HepG2 (cell line): ENCODE measurements at regions not wholly inside any gene's neighbourhood (a gene's known extent, or its start where the extent isn't known, plus 50 kb on each side); places are given as distances from the start of the nearest gene placed in this dataset.

Source experiments
- BRD4 ChIP-seq: sonication (generic); formaldehyde crosslinking; IDR thresholded peaks from 2 replicates; pipeline ENCODE4 v1.4.0; 2020; ENCODE audit warnings: missing genetic modification reagents
- EZH2 ChIP-seq: conservative IDR thresholded peaks from 2 replicates; pipeline ENCODE4 v1.6.1; 2012; ENCODE audit warnings: mild to moderate bottlenecking, low read depth, low read length, moderate library complexity
- FOXC1 ChIP-seq: sonication (generic); formaldehyde crosslinking; IDR thresholded peaks from 2 replicates; pipeline ENCODE4 v1.8.0; 2022; ENCODE audit warnings: mild to moderate bottlenecking, missing genetic modification reagents, borderline replicate concordance
- POLR2A ChIP-seq, 2 experiments: IDR thresholded peaks; 2 replicates each; pipeline ENCODE4 v1.6.1; 2011; ENCODE audit warnings: low read depth in 2 of 2, low read length in 2 of 2, mild to moderate bottlenecking in 1 of 2, moderate library complexity in 1 of 2; ENCODE audit not compliant: insufficient read depth in 1 of 2
- SOX6 ChIP-seq, 2 experiments: fragments of 450-650 bp in 1 of 2; sonication (generic) in 1 of 2; formaldehyde crosslinking in 1 of 2; IDR thresholded peaks; 2 replicates each; pipeline versions ENCODE4 v1.4.0 to v1.6.1; 2017 to 2020; ENCODE audit warnings: antibody characterized with exemption in 1 of 2, mild to moderate bottlenecking in 1 of 2, missing genetic modification reagents in 1 of 2
- THYN1 ChIP-seq: sonication (generic); formaldehyde crosslinking; IDR thresholded peaks from 2 replicates; pipeline ENCODE4 v1.8.1; 2023; ENCODE audit warnings: low read depth, mild to moderate bottlenecking, moderate library complexity, missing genetic modification reagents, borderline replicate concordance
- TF ChIP-seq, protein P1 (sequence below): sonication (generic); formaldehyde crosslinking; IDR thresholded peaks from 2 replicates; pipeline ENCODE4 v1.5.0; 2020; ENCODE audit warnings: mild to moderate bottlenecking, missing genetic modification reagents, moderate library complexity

DNA sequence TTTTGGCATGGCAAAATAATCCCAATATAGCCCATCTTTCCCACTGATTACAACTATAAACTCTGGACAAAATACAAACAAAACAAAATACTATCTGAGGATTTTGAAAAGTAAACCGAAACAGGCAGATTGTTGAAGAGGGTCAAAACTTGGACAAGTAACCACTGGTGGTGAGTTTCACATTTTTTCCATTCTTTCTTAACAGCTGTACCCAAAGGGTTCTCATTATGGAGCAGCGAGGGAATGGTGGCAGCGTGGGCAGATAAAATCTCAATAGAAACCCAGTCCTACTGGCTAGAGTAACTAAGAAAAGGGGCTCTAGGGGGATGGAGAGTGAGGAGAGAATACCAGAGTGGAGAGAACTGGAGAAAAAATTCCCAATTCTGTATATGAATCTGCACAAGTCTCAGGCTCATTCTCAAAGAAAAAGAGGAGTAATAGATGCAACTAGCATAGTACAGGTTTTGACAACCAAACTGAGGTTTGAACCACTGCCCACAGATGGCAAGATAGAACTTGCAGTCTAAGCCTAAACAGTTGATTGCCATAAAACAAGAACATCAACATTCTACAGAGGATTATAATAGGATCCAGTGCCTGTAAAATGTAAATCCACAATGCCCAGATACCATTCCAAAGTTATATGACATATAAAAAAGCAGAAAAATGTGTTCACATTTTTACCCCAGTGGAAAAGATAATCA lies 284.5 kb downstream of the KCNRG start:
- TF ChIP-seq BRD4, result no peak
- TF ChIP-seq THYN1, result no peak
- TF ChIP-seq EZH2, result no peak
- no peak for TF ChIP-seq POLR2A (IDR thresholded peaks at IDR 0.05; ENCODE audit: insufficient read depth in 1 of 2, low read depth in 2 of 2, low read length in 2 of 2)
- TF ChIP-seq FOXC1 (CRISPR knock-in tag), result no peak
- TF ChIP-seq SOX6 (IDR thresholded peaks at IDR 0.05), result no peak
- TF ChIP-seq SOX6 (CRISPR knock-in tag; IDR thresholded peaks at IDR 0.05), result no peak
- TF ChIP-seq, protein P1, sequence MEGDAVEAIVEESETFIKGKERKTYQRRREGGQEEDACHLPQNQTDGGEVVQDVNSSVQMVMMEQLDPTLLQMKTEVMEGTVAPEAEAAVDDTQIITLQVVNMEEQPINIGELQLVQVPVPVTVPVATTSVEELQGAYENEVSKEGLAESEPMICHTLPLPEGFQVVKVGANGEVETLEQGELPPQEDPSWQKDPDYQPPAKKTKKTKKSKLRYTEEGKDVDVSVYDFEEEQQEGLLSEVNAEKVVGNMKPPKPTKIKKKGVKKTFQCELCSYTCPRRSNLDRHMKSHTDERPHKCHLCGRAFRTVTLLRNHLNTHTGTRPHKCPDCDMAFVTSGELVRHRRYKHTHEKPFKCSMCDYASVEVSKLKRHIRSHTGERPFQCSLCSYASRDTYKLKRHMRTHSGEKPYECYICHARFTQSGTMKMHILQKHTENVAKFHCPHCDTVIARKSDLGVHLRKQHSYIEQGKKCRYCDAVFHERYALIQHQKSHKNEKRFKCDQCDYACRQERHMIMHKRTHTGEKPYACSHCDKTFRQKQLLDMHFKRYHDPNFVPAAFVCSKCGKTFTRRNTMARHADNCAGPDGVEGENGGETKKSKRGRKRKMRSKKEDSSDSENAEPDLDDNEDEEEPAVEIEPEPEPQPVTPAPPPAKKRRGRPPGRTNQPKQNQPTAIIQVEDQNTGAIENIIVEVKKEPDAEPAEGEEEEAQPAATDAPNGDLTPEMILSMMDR (CRISPR knock-in tag), result no peak
